Panc1 (cell line): ENCODE measurements at regions not wholly inside any gene's neighbourhood (a gene's known extent, or its start where the extent isn't known, plus 50 kb on each side); places are given as distances from the start of the nearest gene placed in this dataset.

Source experiments
- ATAC-seq: fragments of 200-7000 bp; cut with Tn5 transposase; 2 replicates; pipeline ENCODE4 v1.9.1; 2020; ENCODE audit warnings: mild to moderate bottlenecking, moderate library complexity
- BruUV-seq: library from RNA; stranded (reverse); fragments of 400-500 nt; replicated peaks from 2 replicates; lab custom pipeline; 2021; lab: Mats Ljungman, UMichigan
- CTCF ChIA-PET: fragments of 300-600 bp; sonication (Branson Sonifier 250); formaldehyde crosslinking; loops from one replicate; lab custom pipeline; 2022; ENCODE audit warnings: antibody characterized with exemption; lab: Charles Lee
- POLR2A ChIA-PET: fragments of 300-600 bp; sonication (Branson Sonifier 250); formaldehyde crosslinking; loops from one replicate; lab custom pipeline; 2022; ENCODE audit warnings: antibody characterized with exemption; lab: Charles Lee
- DNase-seq: peaks from one replicate; pipeline ENCODE4 v3.0.0-alpha.2; 2010; ENCODE audit warnings: low read depth, low spot score
- H3K27ac ChIP-seq: 2 replicates; pipeline ENCODE4 v1.5.1; 2011; ENCODE audit warnings: mild to moderate bottlenecking, low read length, inconsistent platforms
- H3K27me3 ChIP-seq: fragments of 200-500 bp; sonication (Bioruptor generic); 2 replicates; pipeline ENCODE4 v1.6.0; 2014; ENCODE audit warnings: low read length, inconsistent platforms; ENCODE audit not compliant: control insufficient read depth, insufficient read depth
- H3K36me3 ChIP-seq: fragments of 200-500 bp; sonication (Bioruptor generic); 2 replicates; pipeline ENCODE4 v1.5.1; 2014; ENCODE audit warnings: inconsistent platforms, mild to moderate bottlenecking, low read length, moderate library complexity; ENCODE audit not compliant: control insufficient read depth, insufficient read depth
- H3K4me1 ChIP-seq: 2 replicates; pipeline ENCODE4 v1.5.1; 2011; ENCODE audit warnings: inconsistent platforms, mild to moderate bottlenecking, low read length, moderate library complexity; ENCODE audit not compliant: control insufficient read depth, insufficient read depth
- H3K4me3 ChIP-seq, 2 experiments: 2 replicates each; pipeline ENCODE4 v1.5.1; 2011 to 2012; ENCODE audit warnings: low read depth in 2 of 2, low read length in 2 of 2, mild to moderate bottlenecking in 2 of 2, inconsistent platforms in 1 of 2, moderate library complexity in 1 of 2
- H3K9me3 ChIP-seq: fragments of 200-500 bp; sonication (Bioruptor generic); 2 replicates; pipeline ENCODE4 v1.5.1; 2014; ENCODE audit warnings: low read depth, mild to moderate bottlenecking, inconsistent platforms, low read length, moderate library complexity; ENCODE audit not compliant: control insufficient read depth, insufficient read depth
- CTCF ChIP-seq: fragments of 450-650 bp; IDR thresholded peaks from 2 replicates; pipeline ENCODE4 v1.5.1; 2017; ENCODE audit warnings: mild to moderate bottlenecking
- POLR2AphosphoS5 ChIP-seq: IDR thresholded peaks from 2 replicates; pipeline ENCODE4 v1.6.1; 2012; ENCODE audit warnings: mild to moderate bottlenecking, low read depth, low read length, moderate library complexity
- REST ChIP-seq, 2 experiments: IDR thresholded peaks; 2 replicates each; pipeline ENCODE4 v1.6.1; 2011 to 2012; ENCODE audit warnings: low read depth in 2 of 2, control low read depth in 1 of 2, low read length in 1 of 2, mild to moderate bottlenecking in 1 of 2, moderate library complexity in 1 of 2; ENCODE audit not compliant: insufficient read depth in 1 of 2
- SIN3A ChIP-seq: IDR thresholded peaks from 2 replicates; pipeline ENCODE4 v1.6.1; 2012; ENCODE audit warnings: low read depth, mild to moderate bottlenecking, low read length, moderate library complexity, borderline replicate concordance; ENCODE audit not compliant: insufficient read depth
- TCF7L2 ChIP-seq: IDR thresholded peaks from 2 replicates; pipeline ENCODE4 v1.6.1; 2011; ENCODE audit warnings: mild to moderate bottlenecking, low read depth, low read length, inconsistent platforms
- in situ Hi-C: cut with HindIII; loops from 2 replicates; pipeline ENCODE4 v1.10.0; 2016; ENCODE audit warnings: low sequenced_read_pairs, low pct_unique_long_range_greater_than_20kb
- intact Hi-C: fragments of 100-400 bp; cut with micrococcal nuclease; formaldehyde crosslinking; loops from one replicate; pipeline ENCODE4 v1.10.0; 2022; ENCODE audit not compliant: unreplicated experiment

DNA sequence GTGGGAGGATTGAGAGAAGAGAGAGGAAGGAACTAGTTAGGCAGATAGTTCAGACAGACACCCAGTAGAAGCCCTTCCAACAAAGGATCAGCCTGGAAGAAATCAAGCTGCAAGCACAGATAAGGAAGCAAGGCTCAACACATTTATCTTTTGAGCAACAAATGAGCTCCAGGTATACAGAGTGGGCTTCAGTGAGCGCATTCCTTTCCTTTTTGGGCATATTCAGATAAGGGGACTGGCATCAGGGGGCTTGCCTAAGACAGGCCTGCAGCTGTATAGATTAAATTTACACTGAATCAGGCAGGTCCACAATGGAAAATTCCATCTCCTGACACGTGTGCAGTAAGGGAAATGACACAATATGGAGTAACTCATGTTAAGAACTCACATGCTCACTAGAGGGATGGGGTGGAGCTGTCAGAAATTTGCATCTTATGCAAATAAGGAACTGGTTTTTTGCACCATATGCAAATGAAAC is 147.2 kb downstream of the AKR1D1 start:
- no peak overlapping the region for H3K27ac ChIP-seq
- CTCF ChIA-PET = no interaction called here
- no TSS peak for BruUV-seq

GRCh38 chr7:138226001-138226476 is 149.8 kb downstream of the AKR1D1 start:
- intact Hi-C loops (no loop called here), in situ Hi-C loops (no loop called here)
- CTCF ChIA-PET = no interaction called here
- POLR2A ChIA-PET = no interaction called here
- DNase-seq (no peak), ATAC-seq (no peak)
- no TSS peak for BruUV-seq
- Histone ChIP-seq H3K36me3 (no peaks in the 10 kb centered on the region), H3K27me3 (no peaks in the 10 kb centered on the region), H3K9me3 (no peaks in the 10 kb centered on the region), H3K4me1 (no peaks in the 10 kb centered on the region; the same call in 1 of the 2 replicates), H3K4me3 (no peak overlapping the region), H3K27ac (no peak overlapping the region)
- TF ChIP-seq SIN3A (no peak), CTCF (no peak), TCF7L2 (no peak), REST (IDR thresholded peaks at IDR 0.05; ENCODE audit: insufficient read depth in 1 of 2, low read depth in 2 of 2, low read length in 1 of 2) (no peak), POLR2AphosphoS5 (no peak)

More for the DNA sequence above, 147.2 kb downstream of the AKR1D1 start:
- intact Hi-C loops (no loop called here), in situ Hi-C loops (no loop called here)
- no peak for DNase-seq
- Histone ChIP-seq H3K9me3 (no peaks in the 10 kb centered on the region), H3K36me3 (no peaks in the 10 kb centered on the region), H3K4me3 (no peak overlapping the region), H3K4me1 (no peaks in the 10 kb centered on the region; the same call in 1 of the 2 replicates), H3K27me3 (no peaks in the 10 kb centered on the region)
- POLR2A ChIA-PET = no interaction called here
- TF ChIP-seq CTCF = no peak
- no peak for TF ChIP-seq TCF7L2
- no peak for TF ChIP-seq POLR2AphosphoS5
- TF ChIP-seq REST (IDR thresholded peaks at IDR 0.05; ENCODE audit: insufficient read depth in 1 of 2, low read depth in 2 of 2, low read length in 1 of 2) = no peak
- no peak for TF ChIP-seq SIN3A
- ATAC-seq = no peak
